H1 (cell line): ENCODE measurements at regions not wholly inside any gene's neighbourhood (a gene's known extent, or its start where the extent isn't known, plus 50 kb on each side); places are given as distances from the start of the nearest gene placed in this dataset.

Experiments used
- CTBP2 ChIP-seq: IDR thresholded peaks from 2 replicates; pipeline ENCODE4 v1.7.0; 2011; ENCODE audit warnings: borderline replicate concordance, mild to moderate bottlenecking, moderate library complexity, mixed read lengths, low read length; ENCODE audit not compliant: insufficient read depth, insufficient read length
- KDM4A ChIP-seq: IDR thresholded peaks from one replicate; pipeline ENCODE4 v1.7.1; 2012; ENCODE audit warnings: low read depth, mild to moderate bottlenecking, moderate library complexity, low read length, inconsistent platforms; ENCODE audit not compliant: severe bottlenecking
- NANOG ChIP-seq: IDR thresholded peaks from 2 replicates; pipeline ENCODE4 v1.6.1; 2011; ENCODE audit warnings: low read length, low read depth, mild to moderate bottlenecking, inconsistent platforms; ENCODE audit not compliant: insufficient read depth, poor library complexity, severe bottlenecking
- TF ChIP-seq, protein P1 (sequence below): IDR thresholded peaks from 2 replicates; pipeline ENCODE4 v1.6.1; 2012; ENCODE audit warnings: low read length, inconsistent platforms

DNA sequence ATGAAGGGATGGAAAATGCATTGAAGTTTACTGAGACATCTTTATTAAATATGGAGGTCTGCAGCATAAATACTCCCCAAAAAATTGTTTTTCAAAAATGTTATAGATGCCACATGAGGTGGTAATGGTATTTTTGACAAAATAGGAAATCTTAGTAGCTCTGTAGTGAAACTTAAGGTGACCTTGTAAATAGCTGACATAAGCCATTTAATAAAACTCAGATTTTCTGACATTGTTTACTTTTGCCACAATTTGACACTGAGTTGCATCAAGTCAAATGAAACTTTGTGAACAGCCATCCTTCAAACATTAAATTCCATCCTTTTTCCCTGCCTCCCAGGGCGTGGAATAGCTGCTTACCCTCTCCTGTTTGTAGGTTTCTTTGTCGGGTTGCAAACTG lies 953.1 kb downstream of the PCDH17 start (continued):
- TF ChIP-seq KDM4A, result no peak
- TF ChIP-seq CTBP2, result no peak
- TF ChIP-seq, protein P1, sequence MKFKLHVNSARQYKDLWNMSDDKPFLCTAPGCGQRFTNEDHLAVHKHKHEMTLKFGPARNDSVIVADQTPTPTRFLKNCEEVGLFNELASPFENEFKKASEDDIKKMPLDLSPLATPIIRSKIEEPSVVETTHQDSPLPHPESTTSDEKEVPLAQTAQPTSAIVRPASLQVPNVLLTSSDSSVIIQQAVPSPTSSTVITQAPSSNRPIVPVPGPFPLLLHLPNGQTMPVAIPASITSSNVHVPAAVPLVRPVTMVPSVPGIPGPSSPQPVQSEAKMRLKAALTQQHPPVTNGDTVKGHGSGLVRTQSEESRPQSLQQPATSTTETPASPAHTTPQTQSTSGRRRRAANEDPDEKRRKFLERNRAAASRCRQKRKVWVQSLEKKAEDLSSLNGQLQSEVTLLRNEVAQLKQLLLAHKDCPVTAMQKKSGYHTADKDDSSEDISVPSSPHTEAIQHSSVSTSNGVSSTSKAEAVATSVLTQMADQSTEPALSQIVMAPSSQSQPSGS, result no peak
- TF ChIP-seq NANOG, result no peak
